PC-3 (cell line): ENCODE measurements at regions not wholly inside any gene's neighbourhood (a gene's known extent, or its start where the extent isn't known, plus 50 kb on each side); places are given as distances from the start of the nearest gene placed in this dataset.
A peak's percentile ranks its signal among the peaks of the same experiment; 100 is the strongest.

Experiments
- ATAC-seq: fragments of 200-7000 bp; cut with Tn5 transposase; 2 replicates; pipeline ENCODE4 v1.9.1; 2020; ENCODE audit warnings: mild to moderate bottlenecking, moderate library complexity
- BruUV-seq: library from RNA; stranded (reverse); fragments of 400-500 nt; replicated peaks from 2 replicates; lab custom pipeline; 2021; lab: Mats Ljungman, UMichigan
- CTCF ChIA-PET: fragments of 300-600 bp; sonication (Branson Sonifier 250); formaldehyde crosslinking; loops from one replicate; lab custom pipeline; 2022; ENCODE audit warnings: antibody characterized with exemption; lab: Charles Lee
- POLR2A ChIA-PET: fragments of 300-600 bp; sonication (Branson Sonifier 250); formaldehyde crosslinking; loops from one replicate; lab custom pipeline; 2022; ENCODE audit warnings: antibody characterized with exemption; ENCODE audit not compliant: unreplicated experiment; lab: Charles Lee
- DNase-seq: peaks from one replicate; pipeline ENCODE4 v3.0.0-alpha.2; 2015
- H2AFZ ChIP-seq: fragments of 300-600 bp; sonication (generic); 2 replicates; pipeline ENCODE4 v1.6.0; 2016; ENCODE audit warnings: antibody characterized with exemption, low read length
- H3F3A ChIP-seq: fragments of 300-600 bp; sonication (generic); one replicate; pipeline ENCODE4 v1.6.0; 2017; ENCODE audit warnings: antibody characterized with exemption, low read length, control low read depth, mild to moderate bottlenecking; ENCODE audit not compliant: unreplicated experiment
- H3K27ac ChIP-seq: fragments of 300-600 bp; sonication (generic); 2 replicates; pipeline ENCODE4 v1.5.1; 2016; ENCODE audit warnings: mild to moderate bottlenecking, low read length
- H3K27me3 ChIP-seq: fragments of 300-600 bp; sonication (generic); 2 replicates; pipeline ENCODE4 v1.6.1; 2016; ENCODE audit warnings: low read length, mixed read lengths
- H3K36me3 ChIP-seq: fragments of 300-600 bp; sonication (generic); 2 replicates; pipeline ENCODE4 v1.6.1; 2016; ENCODE audit warnings: low read depth, mixed run types, low read length, mixed read lengths
- H3K4me1 ChIP-seq: fragments of 300-600 bp; sonication (generic); 2 replicates; pipeline ENCODE4 v1.5.1; 2016; ENCODE audit warnings: low read length; ENCODE audit not compliant: insufficient read depth
- H3K4me2 ChIP-seq: fragments of 300-600 bp; sonication (generic); 2 replicates; pipeline ENCODE4 v1.6.0; 2016; ENCODE audit warnings: low read length
- H3K4me3 ChIP-seq: fragments of 300-600 bp; sonication (generic); 2 replicates; pipeline ENCODE4 v1.5.1; 2016; ENCODE audit warnings: mild to moderate bottlenecking, low read length, mixed read lengths
- H3K79me2 ChIP-seq: fragments of 300-600 bp; sonication (generic); 2 replicates; pipeline ENCODE4 v1.6.1; 2017; ENCODE audit warnings: low read length, mixed read lengths
- H3K9ac ChIP-seq: fragments of 300-600 bp; sonication (generic); 2 replicates; pipeline ENCODE4 v1.6.0; 2016; ENCODE audit warnings: mild to moderate bottlenecking, low read length
- H3K9me2 ChIP-seq: fragments of 300-600 bp; sonication (generic); replicated peaks from 2 replicates; pipeline ENCODE4 v1.6.1; 2016; ENCODE audit warnings: mixed run types, low read length, mixed read lengths
- H3K9me3 ChIP-seq: fragments of 300-600 bp; sonication (generic); 2 replicates; pipeline ENCODE4 v1.6.1; 2016; ENCODE audit warnings: low read length, mixed read lengths
- H4K20me1 ChIP-seq: fragments of 300-600 bp; sonication (generic); 2 replicates; pipeline ENCODE4 v1.6.1; 2016; ENCODE audit warnings: low read length, mixed read lengths
- CTCF ChIP-seq: fragments of 300-600 bp; sonication (generic); conservative IDR thresholded peaks from 2 replicates; pipeline ENCODE4 v1.5.1; 2017; ENCODE audit warnings: antibody characterized with exemption, low read depth, mild to moderate bottlenecking, low read length
- EZH2 ChIP-seq: fragments of 300-600 bp; sonication (generic); IDR thresholded peaks from one replicate; pipeline ENCODE4 v1.6.1; 2017; ENCODE audit warnings: antibody characterized with exemption, mild to moderate bottlenecking, low read length; ENCODE audit not compliant: unreplicated experiment
- EZH2phosphoT487 ChIP-seq: fragments of 300-600 bp; sonication (generic); IDR thresholded peaks from 2 replicates; pipeline ENCODE4 v1.6.1; 2018; ENCODE audit warnings: mild to moderate bottlenecking, antibody characterized with exemption, low read length, borderline replicate concordance
- intact Hi-C: fragments of 100-400 bp; cut with micrococcal nuclease; formaldehyde crosslinking; loops from 2 replicates; pipeline ENCODE4 v1.9.0; 2023

- no peaks in the 10 kb centered on the region for H3F3A ChIP-seq
- no peaks in the 10 kb centered on the region for H3K9me3 ChIP-seq
- H3K79me2 ChIP-seq, result no peaks in the 10 kb centered on the region
- TF ChIP-seq EZH2, result no peak
- no peak for TF ChIP-seq CTCF
- no peak for TF ChIP-seq EZH2phosphoT487
- ChIA-PET CTCF (interaction anchor here (1.9 kb wide), 1 partner anchor 80 kb away, joined by 18 read pairs; no protein-coding TSS in a partner anchor), POLR2A (no interaction called here)
- H3K27me3 ChIP-seq, result no peaks in the 10 kb centered on the region
- H3K4me3 ChIP-seq, result no peak overlapping the region
- H3K4me1 ChIP-seq, result peaks cover 48% of the 10 kb centered on the region
- ATAC-seq, result no peak
- BruUV-seq, result no TSS peak
- H3K4me2 ChIP-seq, result peak overlapping the region; percentile 87
- no peaks in the 10 kb centered on the region for H4K20me1 ChIP-seq
- no peak overlapping the region for H2AFZ ChIP-seq
- DNase-seq, result no peak
- intact Hi-C loops, result loop anchor here (5.0 kb wide), 1 partner anchor 230 kb away; no protein-coding TSS in a partner anchor
- peak overlapping the region; percentile 81 for H3K9ac ChIP-seq
- no peaks in the 10 kb centered on the region for H3K36me3 ChIP-seq
- peak overlapping the region; percentile 100 for H3K27ac ChIP-seq
- no peaks in the 10 kb centered on the region for H3K9me2 ChIP-seq
Measured at GRCh38 chr1:201712387-201713085, 116.4 kb upstream of the IPO9 start.

GRCh38 chr1:201713086-201713810 is 115.7 kb upstream of the IPO9 start:
- no peaks in the 10 kb centered on the region for H3K36me3 ChIP-seq
- ChIA-PET POLR2A (interaction anchor here (0.6 kb wide), 2 partner anchors 116 to 695 kb away, joined by 3 read pairs; partner anchors contain the start of gene IPO9), CTCF (interaction anchor here (1.9 kb wide), 1 partner anchor 80 kb away, joined by 18 read pairs; no protein-coding TSS in a partner anchor)
- H3K27me3 ChIP-seq, result no peaks in the 10 kb centered on the region
- BruUV-seq, result TSS peak; percentile 61
- H3K9me3 ChIP-seq, result no peaks in the 10 kb centered on the region
- H3K4me3 ChIP-seq, result no peak overlapping the region
- H3K27ac ChIP-seq, result peak overlapping the region; percentile 100
- TF ChIP-seq CTCF, result no peak
- no peak for TF ChIP-seq EZH2phosphoT487
- no peak for TF ChIP-seq EZH2
- no peak overlapping the region for H2AFZ ChIP-seq
- peaks cover 48% of the 10 kb centered on the region for H3K4me1 ChIP-seq
- ATAC-seq (peak; percentile 72), DNase-seq (peak; percentile 95)
- H3K4me2 ChIP-seq, result peak overlapping the region; percentile 87
- H3F3A ChIP-seq, result no peaks in the 10 kb centered on the region
- no peaks in the 10 kb centered on the region for H3K9me2 ChIP-seq
- no peaks in the 10 kb centered on the region for H4K20me1 ChIP-seq
- no peaks in the 10 kb centered on the region for H3K79me2 ChIP-seq
- peak overlapping the region; percentile 81 for H3K9ac ChIP-seq
- intact Hi-C loops, result loop anchor here (5.0 kb wide), 1 partner anchor 231 kb away; no protein-coding TSS in a partner anchor
